ENCODE measurements at regions not wholly inside any gene's neighbourhood (a gene's known extent, or its start where the extent isn't known, plus 50 kb on each side); places are given as distances from the start of the nearest gene placed in this dataset.

DNA sequence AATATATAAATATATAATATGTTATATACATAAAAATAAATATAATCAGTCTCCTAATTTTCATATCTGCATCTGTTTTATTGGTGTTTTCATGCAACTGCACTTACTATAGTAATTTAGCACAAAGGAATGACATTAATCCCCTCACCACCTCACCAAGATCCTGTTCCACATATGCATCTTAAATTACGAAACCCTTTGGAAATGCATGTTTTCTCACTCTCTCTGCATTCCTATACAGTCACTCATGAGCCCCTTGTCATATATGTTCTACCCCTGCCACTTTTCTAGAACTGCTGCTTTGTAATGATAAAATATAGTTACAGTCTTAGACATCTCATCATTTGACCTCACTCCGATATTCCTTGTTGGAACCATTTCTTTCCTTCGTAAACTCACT lies 728.7 kb upstream of the SLIT2 start:
- TF ChIP-seq POLR2AphosphoS5 (IDR thresholded peaks at IDR 0.05) (no peak), EP300 (IDR thresholded peaks at IDR 0.05) (no peak), POLR2A (IDR thresholded peaks at IDR 0.05) (no peak)
- TF ChIP-seq, protein P1, sequence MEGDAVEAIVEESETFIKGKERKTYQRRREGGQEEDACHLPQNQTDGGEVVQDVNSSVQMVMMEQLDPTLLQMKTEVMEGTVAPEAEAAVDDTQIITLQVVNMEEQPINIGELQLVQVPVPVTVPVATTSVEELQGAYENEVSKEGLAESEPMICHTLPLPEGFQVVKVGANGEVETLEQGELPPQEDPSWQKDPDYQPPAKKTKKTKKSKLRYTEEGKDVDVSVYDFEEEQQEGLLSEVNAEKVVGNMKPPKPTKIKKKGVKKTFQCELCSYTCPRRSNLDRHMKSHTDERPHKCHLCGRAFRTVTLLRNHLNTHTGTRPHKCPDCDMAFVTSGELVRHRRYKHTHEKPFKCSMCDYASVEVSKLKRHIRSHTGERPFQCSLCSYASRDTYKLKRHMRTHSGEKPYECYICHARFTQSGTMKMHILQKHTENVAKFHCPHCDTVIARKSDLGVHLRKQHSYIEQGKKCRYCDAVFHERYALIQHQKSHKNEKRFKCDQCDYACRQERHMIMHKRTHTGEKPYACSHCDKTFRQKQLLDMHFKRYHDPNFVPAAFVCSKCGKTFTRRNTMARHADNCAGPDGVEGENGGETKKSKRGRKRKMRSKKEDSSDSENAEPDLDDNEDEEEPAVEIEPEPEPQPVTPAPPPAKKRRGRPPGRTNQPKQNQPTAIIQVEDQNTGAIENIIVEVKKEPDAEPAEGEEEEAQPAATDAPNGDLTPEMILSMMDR (IDR thresholded peaks at IDR 0.05): no peak

Measured in sigmoid colon (tissue), 4 donors.